PC-9 (cell line): ENCODE measurements at regions not wholly inside any gene's neighbourhood (a gene's known extent, or its start where the extent isn't known, plus 50 kb on each side); places are given as distances from the start of the nearest gene placed in this dataset.

Experiments used
- CTCF ChIP-seq: fragments of 200-600 bp; sonication (generic); conservative IDR thresholded peaks from 2 replicates; pipeline ENCODE4 v1.6.1; 2017; ENCODE audit warnings: mixed run types, antibody characterized with exemption, mild to moderate bottlenecking, moderate library complexity
- EZH2 ChIP-seq: fragments of 200-600 bp; sonication (generic); IDR thresholded peaks from 2 replicates; pipeline ENCODE4 v1.8.0; 2017; ENCODE audit warnings: antibody characterized with exemption, low read depth

DNA sequence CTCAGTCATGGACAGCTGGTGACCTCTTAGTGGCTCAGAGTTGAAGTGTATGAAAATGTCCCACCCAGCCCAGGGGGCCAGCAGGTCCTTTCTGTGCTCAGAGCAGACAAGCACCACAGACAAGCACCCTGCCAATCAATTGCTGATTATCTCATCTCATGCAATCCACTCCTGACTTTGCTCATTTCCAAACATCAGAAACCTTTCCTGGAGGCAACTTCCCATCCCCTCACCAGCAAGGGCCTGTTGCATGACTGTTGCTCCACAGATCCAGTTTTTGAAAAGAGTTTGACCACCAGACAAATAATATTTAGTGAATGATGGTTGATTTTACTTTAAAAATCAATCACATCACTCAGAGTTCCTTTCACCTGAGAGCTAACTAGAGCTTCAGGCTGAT lies 397.3 kb upstream of the KLF4 start:
- TF ChIP-seq CTCF: no peak
- no peak for TF ChIP-seq EZH2
